VCaP (cell line): ENCODE measurements at regions not wholly inside any gene's neighbourhood (a gene's known extent, or its start where the extent isn't known, plus 50 kb on each side); places are given as distances from the start of the nearest gene placed in this dataset.

Source experiments
- H3K27ac ChIP-seq: fragments of 450-650 bp; 2 replicates; pipeline ENCODE4 v1.5.1; 2017
- TF ChIP-seq, protein P1 (sequence below): fragments of 450-650 bp; conservative IDR thresholded peaks from 2 replicates; pipeline ENCODE4 v1.5.1; 2017; ENCODE audit warnings: mild to moderate bottlenecking, moderate library complexity

DNA sequence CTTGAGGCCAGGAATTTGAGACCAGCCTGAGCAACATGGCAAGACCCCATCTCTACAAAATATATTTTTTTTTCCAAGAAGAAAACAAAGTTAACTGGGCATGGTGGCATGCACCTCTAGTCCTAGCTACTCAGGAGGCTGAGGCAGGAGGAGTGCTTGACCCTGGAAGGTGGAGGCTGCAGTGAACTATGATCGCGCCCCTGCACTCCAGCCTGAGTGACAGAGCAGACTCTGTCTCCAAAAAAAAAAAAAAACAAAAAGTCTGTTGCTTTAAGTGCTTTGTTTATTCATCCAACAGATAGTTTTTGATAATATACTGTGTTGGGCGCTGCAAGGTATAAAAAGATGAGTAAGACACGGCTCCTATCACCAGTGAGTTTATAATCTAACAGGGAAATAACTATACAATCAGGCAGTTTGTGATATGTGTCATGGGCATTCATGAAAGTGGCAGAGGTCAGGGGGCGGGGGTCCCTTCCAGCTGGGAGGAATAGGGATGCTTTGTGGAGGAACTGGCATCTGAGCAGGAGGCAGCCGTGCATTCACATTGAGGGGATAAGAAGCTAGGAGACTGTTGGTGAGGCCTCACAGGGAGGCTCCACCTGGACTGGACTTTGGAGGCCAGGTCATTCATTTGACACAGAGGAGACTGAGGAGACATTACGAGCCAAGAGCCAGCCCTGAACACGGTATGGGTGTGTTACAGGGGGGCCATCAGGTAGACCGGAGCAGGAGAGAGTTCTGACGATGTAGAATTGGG, 67.3 kb upstream of the ERRFI1 start:
- H3K27ac ChIP-seq = no peak overlapping the region
- TF ChIP-seq, protein P1, sequence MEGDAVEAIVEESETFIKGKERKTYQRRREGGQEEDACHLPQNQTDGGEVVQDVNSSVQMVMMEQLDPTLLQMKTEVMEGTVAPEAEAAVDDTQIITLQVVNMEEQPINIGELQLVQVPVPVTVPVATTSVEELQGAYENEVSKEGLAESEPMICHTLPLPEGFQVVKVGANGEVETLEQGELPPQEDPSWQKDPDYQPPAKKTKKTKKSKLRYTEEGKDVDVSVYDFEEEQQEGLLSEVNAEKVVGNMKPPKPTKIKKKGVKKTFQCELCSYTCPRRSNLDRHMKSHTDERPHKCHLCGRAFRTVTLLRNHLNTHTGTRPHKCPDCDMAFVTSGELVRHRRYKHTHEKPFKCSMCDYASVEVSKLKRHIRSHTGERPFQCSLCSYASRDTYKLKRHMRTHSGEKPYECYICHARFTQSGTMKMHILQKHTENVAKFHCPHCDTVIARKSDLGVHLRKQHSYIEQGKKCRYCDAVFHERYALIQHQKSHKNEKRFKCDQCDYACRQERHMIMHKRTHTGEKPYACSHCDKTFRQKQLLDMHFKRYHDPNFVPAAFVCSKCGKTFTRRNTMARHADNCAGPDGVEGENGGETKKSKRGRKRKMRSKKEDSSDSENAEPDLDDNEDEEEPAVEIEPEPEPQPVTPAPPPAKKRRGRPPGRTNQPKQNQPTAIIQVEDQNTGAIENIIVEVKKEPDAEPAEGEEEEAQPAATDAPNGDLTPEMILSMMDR = no peak

DNA sequence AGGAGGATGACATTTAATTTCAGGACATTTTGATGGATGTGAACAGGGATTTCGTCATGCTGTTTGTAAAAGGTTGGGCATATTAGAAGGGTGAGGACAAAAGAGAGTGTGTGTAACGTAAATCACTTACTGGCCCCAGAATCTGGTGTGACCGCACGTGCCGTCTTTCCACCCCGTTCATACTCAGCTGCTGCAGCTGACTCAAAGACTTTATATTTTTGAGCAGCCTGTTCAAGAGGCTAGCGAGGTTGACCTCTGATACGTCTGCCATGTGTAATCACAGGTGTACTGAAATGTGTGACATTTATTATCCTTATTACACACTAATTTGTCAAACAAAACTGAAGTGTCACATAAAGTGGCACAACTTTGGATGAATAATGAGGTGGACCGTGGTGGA, 66.5 kb upstream of the ERRFI1 start:
- no peak overlapping the region for H3K27ac ChIP-seq
- TF ChIP-seq, protein P1 = no peak

- H3K27ac ChIP-seq = no peak overlapping the region
Measured at GRCh38 chr1:8091691-8092090, 65.6 kb upstream of the ERRFI1 start.

DNA sequence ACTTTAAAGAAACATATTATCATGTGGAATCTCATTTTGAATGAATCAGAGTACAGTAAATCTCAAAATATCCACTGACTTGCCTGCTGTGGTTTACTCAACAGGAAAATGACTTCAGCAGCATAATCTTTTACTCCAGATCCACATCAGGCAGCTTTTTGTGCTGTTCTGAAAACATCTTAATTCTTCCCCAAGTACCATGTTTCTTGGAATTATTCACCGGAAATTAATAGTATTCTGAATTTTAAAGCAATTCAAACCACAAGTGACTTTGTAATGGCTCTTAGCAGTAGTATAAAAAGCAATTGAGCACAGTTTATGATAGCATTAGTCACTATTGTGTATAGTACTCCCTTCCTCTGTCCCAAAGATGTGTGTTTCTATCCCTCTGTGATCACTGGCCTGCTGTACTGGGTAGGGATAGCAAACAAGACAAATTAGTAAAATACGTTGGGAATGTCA, 64.2 kb upstream of the ERRFI1 start:
- TF ChIP-seq, protein P1 = no peak
- no peak overlapping the region for H3K27ac ChIP-seq

More at GRCh38 chr1:8091691-8092090, 65.6 kb upstream of the ERRFI1 start:
- TF ChIP-seq, protein P1 = no peak

GRCh38 chr1:8089535-8090228, 63.6 kb upstream of the ERRFI1 start:
- H3K27ac ChIP-seq = no peak overlapping the region

GRCh38 chr1:8086055-8086454, 59.9 kb upstream of the ERRFI1 start:
- no peak overlapping the region for H3K27ac ChIP-seq
- TF ChIP-seq, protein P1 = no peak

More at GRCh38 chr1:8089535-8090228, 63.6 kb upstream of the ERRFI1 start:
- TF ChIP-seq, protein P1 = no peak

GRCh38 chr1:8084913-8085312, 58.8 kb upstream of the ERRFI1 start:
- no peak overlapping the region for H3K27ac ChIP-seq
- TF ChIP-seq, protein P1 = no peak
